ENCODE measurements at regions not wholly inside any gene's neighbourhood (a gene's known extent, or its start where the extent isn't known, plus 50 kb on each side); places are given as distances from the start of the nearest gene placed in this dataset.
A peak's percentile ranks its signal among the peaks of the same experiment; 100 is the strongest.

GRCh38 chr18:25457126-25457525, 105.2 kb upstream of the ZNF521 start:
- no peak for DNase-seq (ENCODE audit: extremely low spot score, unreplicated experiment)
- Mint-ChIP-seq H3K27ac (ENCODE audit: unreplicated experiment) (peak overlapping the region; percentile 36), H3K36me3 (ENCODE audit: unreplicated experiment) (no peaks in the 10 kb centered on the region), H3K4me3 (ENCODE audit: unreplicated experiment) (no peak overlapping the region), H3K4me1 (ENCODE audit: unreplicated experiment) (peaks cover 31% of the 10 kb centered on the region), H3K27me3 (ENCODE audit: unreplicated experiment) (no peaks in the 10 kb centered on the region), H3K9me3 (ENCODE audit: unreplicated experiment) (no peaks in the 10 kb centered on the region)
- TF ChIP-seq CTCF (IDR thresholded peaks at IDR 0.05) = no peak

GRCh38 chr18:25456334-25457010, 104.5 kb upstream of the ZNF521 start:
- H3K9me3 Mint-ChIP-seq (ENCODE audit: unreplicated experiment) = peaks cover 5% of the 10 kb centered on the region
- H3K27ac Mint-ChIP-seq (ENCODE audit: unreplicated experiment) = no peak overlapping the region
- H3K4me3 Mint-ChIP-seq (ENCODE audit: unreplicated experiment) = no peak overlapping the region
- DNase-seq (ENCODE audit: extremely low spot score, unreplicated experiment) = no peak
- H3K36me3 Mint-ChIP-seq (ENCODE audit: unreplicated experiment) = no peaks in the 10 kb centered on the region
- TF ChIP-seq CTCF (IDR thresholded peaks at IDR 0.05) = no peak
- peaks cover 4% of the 10 kb centered on the region for H3K27me3 Mint-ChIP-seq (ENCODE audit: unreplicated experiment)
- peaks cover 31% of the 10 kb centered on the region for H3K4me1 Mint-ChIP-seq (ENCODE audit: unreplicated experiment)

- peaks cover 13% of the 10 kb centered on the region for H3K9me3 Mint-ChIP-seq (ENCODE audit: unreplicated experiment)
- DNase-seq (ENCODE audit: extremely low spot score, unreplicated experiment) = no peak
- H3K27me3 Mint-ChIP-seq (ENCODE audit: unreplicated experiment) = peaks cover 5% of the 10 kb centered on the region
- peaks cover 31% of the 10 kb centered on the region for H3K4me1 Mint-ChIP-seq (ENCODE audit: unreplicated experiment)
- TF ChIP-seq CTCF (IDR thresholded peaks at IDR 0.05) = no peak
- H3K27ac Mint-ChIP-seq (ENCODE audit: unreplicated experiment) = no peak overlapping the region
- no peaks in the 10 kb centered on the region for H3K36me3 Mint-ChIP-seq (ENCODE audit: unreplicated experiment)
- H3K4me3 Mint-ChIP-seq (ENCODE audit: unreplicated experiment) = no peak overlapping the region
Observed at GRCh38 chr18:25455646-25456045, 103.7 kb upstream of the ZNF521 start.

DNA sequence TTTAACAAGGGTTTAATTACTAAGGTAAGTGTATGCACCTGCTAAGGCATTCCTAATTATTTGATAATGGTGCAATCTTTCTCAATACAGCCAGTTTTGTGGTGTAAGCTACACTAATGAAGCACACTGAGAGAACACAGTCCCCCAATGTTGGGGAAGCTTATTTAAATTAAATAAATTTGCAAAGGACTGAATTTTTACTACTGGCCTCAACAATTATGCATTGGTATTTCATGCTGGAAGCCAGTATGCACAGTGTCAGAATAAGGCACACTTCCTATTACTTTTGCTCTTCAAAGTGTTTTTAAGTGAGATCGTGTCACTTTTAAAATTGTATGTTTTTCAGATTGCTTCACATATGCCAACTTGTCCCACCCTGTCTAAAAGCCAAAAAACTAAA, 103.2 kb upstream of the ZNF521 start:
- H3K27me3 Mint-ChIP-seq (ENCODE audit: unreplicated experiment) = peaks cover 5% of the 10 kb centered on the region
- H3K4me1 Mint-ChIP-seq (ENCODE audit: unreplicated experiment) = peaks cover 28% of the 10 kb centered on the region
- H3K4me3 Mint-ChIP-seq (ENCODE audit: unreplicated experiment) = no peak overlapping the region
- peaks cover 18% of the 10 kb centered on the region for H3K9me3 Mint-ChIP-seq (ENCODE audit: unreplicated experiment)
- H3K36me3 Mint-ChIP-seq (ENCODE audit: unreplicated experiment) = no peaks in the 10 kb centered on the region
- DNase-seq (ENCODE audit: extremely low spot score, unreplicated experiment) = no peak
- no peak overlapping the region for H3K27ac Mint-ChIP-seq (ENCODE audit: unreplicated experiment)
- TF ChIP-seq CTCF (IDR thresholded peaks at IDR 0.05) = no peak

DNA sequence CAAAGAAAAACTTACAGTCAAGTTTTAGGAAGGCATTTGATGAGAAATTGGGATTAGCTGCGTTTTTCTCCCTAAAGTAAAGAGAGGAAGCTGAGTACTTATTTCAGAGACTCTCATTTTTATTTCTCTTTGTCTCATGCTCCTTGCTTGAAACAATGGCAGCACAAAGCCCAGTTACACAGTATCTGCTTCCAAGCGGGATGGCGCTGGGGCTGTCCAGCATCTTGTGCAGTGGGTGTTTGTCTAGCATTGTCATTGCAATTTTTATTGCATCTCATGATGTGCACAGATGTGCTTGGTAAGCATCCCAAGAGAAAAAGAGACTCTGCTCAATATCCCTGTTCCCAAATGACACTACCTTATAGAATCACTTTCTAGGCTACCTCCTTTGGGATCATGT, 102.8 kb upstream of the ZNF521 start:
- DNase-seq (ENCODE audit: extremely low spot score, unreplicated experiment) = no peak
- Mint-ChIP-seq H3K27me3 (ENCODE audit: unreplicated experiment) (peaks cover 5% of the 10 kb centered on the region), H3K4me1 (ENCODE audit: unreplicated experiment) (peaks cover 25% of the 10 kb centered on the region), H3K27ac (ENCODE audit: unreplicated experiment) (no peak overlapping the region), H3K36me3 (ENCODE audit: unreplicated experiment) (no peaks in the 10 kb centered on the region), H3K4me3 (ENCODE audit: unreplicated experiment) (no peak overlapping the region), H3K9me3 (ENCODE audit: unreplicated experiment) (peaks cover 19% of the 10 kb centered on the region)
- no peak for TF ChIP-seq CTCF (IDR thresholded peaks at IDR 0.05)

All from osteocyte (in vitro differentiated cells).